ENCODE measurements at regions not wholly inside any gene's neighbourhood (a gene's known extent, or its start where the extent isn't known, plus 50 kb on each side); places are given as distances from the start of the nearest gene placed in this dataset.
"Not testable (repeated sequence)": the region's sequence is repeated elsewhere in the genome, so short reads cannot be mapped to it uniquely, and the experiment has no call there.

DNA sequence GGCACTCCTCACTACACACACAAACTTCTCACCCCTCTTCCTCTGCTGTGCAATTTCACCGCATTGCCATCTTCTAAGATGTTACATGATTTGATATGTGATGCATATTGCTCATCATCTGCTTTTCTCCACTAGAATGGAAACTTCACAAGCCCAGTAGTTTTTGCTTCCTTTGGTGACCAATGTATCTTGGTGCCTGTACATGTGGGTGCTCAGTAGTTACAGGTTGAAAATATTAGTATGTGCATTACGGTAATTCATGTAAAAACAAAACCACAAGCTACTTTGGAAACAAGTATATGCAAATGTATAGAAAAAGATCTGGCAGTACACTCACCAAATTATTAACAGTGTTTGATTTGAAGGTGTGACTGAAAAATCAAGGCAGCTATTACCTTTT, 522.4 kb downstream of the TTLL7 start:
- TF ChIP-seq POLR2A, EP300 (IDR thresholded peaks at IDR 0.05): not testable (repeated sequence)
- TF ChIP-seq, protein P1, sequence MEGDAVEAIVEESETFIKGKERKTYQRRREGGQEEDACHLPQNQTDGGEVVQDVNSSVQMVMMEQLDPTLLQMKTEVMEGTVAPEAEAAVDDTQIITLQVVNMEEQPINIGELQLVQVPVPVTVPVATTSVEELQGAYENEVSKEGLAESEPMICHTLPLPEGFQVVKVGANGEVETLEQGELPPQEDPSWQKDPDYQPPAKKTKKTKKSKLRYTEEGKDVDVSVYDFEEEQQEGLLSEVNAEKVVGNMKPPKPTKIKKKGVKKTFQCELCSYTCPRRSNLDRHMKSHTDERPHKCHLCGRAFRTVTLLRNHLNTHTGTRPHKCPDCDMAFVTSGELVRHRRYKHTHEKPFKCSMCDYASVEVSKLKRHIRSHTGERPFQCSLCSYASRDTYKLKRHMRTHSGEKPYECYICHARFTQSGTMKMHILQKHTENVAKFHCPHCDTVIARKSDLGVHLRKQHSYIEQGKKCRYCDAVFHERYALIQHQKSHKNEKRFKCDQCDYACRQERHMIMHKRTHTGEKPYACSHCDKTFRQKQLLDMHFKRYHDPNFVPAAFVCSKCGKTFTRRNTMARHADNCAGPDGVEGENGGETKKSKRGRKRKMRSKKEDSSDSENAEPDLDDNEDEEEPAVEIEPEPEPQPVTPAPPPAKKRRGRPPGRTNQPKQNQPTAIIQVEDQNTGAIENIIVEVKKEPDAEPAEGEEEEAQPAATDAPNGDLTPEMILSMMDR (IDR thresholded peaks at IDR 0.05) = not testable (repeated sequence)
